Stimulated activated CD4-positive, alpha-beta T cell treated with anti-CD3 and anti-CD28 coated beads, Interleukin-12 subunit alpha, Interleukin-12 subunit beta, amount 100 ng/mL, for 4 hours (primary cell): ENCODE measurements at regions not wholly inside any gene's neighbourhood (a gene's known extent, or its start where the extent isn't known, plus 50 kb on each side); places are given as distances from the start of the nearest gene placed in this dataset.

Source experiments
- DNase-seq: peaks from one replicate; pipeline ENCODE4 v3.0.0-alpha.2; 2020

- no peak for DNase-seq
These were observed 61.6 kb upstream of the GPR12 start for GRCh38 chr13:26822146-26822545.

GRCh38 chr13:26821672-26822071 lies 61.1 kb upstream of the GPR12 start:
- no peak for DNase-seq

GRCh38 chr13:26820871-26821270 lies 60.3 kb upstream of the GPR12 start:
- DNase-seq, result no peak

- no peak for DNase-seq
These were observed 58.5 kb upstream of the GPR12 start for GRCh38 chr13:26819046-26819445.

- DNase-seq, result no peak
These were observed 56.3 kb upstream of the GPR12 start for GRCh38 chr13:26816881-26817280.

GRCh38 chr13:26813980-26814348 lies 53.4 kb upstream of the GPR12 start:
- no peak for DNase-seq

GRCh38 chr13:26813321-26813979 lies 52.9 kb upstream of the GPR12 start:
- DNase-seq, result no peak

- no peak for DNase-seq
These were observed 51.0 kb upstream of the GPR12 start for GRCh38 chr13:26811581-26811980.
